Brain pericyte (primary cell): ENCODE measurements at regions not wholly inside any gene's neighbourhood (a gene's known extent, or its start where the extent isn't known, plus 50 kb on each side); places are given as distances from the start of the nearest gene placed in this dataset.

Source experiments
- DNase-seq: peaks from one replicate; pipeline ENCODE4 v3.0.0-alpha.2; 2012; ENCODE audit warnings: low read depth, low spot score

DNA sequence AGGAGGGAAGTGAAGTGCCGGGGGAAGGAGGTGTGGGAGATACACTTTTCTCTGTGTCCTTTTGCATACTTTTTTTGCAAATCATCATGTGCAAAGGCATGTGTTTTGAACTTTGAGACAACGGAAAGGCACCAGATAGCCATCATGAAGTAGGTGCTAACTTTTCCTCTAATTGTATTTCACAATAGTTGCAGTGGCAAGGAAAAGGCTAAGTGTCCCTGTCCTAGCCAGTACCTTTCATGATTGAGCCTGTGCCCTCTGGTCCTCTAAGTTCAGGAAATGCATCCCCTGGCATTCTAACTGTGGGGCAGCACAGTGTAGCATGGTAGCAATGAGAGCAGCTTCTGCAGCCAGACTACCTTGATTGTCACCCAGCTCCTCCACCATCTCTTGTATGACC is 186.2 kb downstream of the ADSS2 start:
- DNase-seq = no peak

GRCh38 chr1:244269169-244269568 is 182.5 kb downstream of the ADSS2 start:
- no peak for DNase-seq

- no peak for DNase-seq
Measured at GRCh38 chr1:244271004-244271403, 180.7 kb downstream of the ADSS2 start.

DNA sequence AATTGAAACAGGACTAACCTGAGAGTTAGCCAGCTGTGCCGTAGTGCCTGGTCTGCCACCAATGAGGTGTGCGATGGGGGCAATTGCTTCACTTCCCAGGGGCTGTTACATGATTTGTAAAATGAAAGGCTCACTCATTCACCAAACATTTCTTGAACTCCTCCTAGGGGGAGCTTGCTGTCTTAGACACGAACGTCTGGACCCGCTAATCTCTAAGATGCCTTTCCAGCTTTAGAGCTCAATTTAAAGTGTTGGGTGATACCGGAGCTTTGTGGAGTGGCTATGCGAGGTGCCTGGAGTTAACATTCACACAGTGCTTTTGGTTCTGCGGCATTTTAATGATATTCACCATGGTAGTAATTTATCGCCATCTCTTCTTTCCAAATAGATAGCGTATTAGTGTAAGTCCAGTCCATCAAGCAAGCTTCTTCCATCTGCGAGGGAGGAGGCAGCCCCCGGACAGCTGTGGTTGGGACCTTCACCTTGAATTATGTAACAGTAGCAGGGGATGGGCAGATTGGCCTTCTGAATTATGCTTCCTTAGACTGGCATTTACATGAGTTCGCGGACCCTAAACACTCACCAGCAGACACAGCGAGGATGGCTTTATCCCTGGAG is 179.9 kb downstream of the ADSS2 start:
- peak; percentile 13 for DNase-seq

DNA sequence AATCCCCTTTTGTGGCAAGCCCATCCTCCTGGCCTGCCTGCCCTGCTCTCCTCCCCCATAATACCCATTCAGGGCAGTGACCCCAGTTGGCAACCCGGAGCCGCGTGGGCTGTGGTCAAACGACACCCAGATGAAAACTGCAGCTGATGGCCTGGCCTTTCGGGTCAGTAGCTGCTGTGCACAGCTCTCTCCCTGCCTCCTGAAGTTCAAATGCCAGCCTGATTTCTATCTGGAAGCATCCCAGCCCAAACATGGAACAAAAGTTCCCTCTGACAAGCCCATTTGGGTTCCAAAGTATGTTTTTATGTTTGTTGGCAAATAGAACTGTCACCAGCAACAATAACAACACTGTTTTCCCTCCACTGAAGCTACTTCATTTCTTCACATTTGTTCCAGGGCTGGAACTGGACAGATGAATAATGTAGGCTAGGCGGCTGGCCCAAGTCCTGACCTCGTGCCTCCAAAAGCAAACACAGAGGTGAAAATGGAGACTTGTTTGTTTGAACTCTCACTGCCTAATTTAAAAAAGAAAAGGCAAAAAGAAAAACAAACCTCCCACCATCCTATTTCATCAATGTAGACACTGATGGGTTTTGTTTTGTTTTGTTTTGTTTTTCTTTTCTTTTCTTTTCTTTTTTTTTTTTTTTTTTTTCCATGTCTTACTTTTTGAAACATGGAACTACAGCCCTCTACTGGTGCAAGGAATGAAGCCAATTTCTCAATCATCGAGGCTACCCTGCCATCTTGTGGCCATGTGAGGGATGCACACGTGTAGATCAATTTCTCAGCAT is 179.0 kb downstream of the ADSS2 start:
- DNase-seq = peak; percentile 92

GRCh38 chr1:244273262-244273844 is 178.4 kb downstream of the ADSS2 start:
- peak; percentile 15 for DNase-seq

DNA sequence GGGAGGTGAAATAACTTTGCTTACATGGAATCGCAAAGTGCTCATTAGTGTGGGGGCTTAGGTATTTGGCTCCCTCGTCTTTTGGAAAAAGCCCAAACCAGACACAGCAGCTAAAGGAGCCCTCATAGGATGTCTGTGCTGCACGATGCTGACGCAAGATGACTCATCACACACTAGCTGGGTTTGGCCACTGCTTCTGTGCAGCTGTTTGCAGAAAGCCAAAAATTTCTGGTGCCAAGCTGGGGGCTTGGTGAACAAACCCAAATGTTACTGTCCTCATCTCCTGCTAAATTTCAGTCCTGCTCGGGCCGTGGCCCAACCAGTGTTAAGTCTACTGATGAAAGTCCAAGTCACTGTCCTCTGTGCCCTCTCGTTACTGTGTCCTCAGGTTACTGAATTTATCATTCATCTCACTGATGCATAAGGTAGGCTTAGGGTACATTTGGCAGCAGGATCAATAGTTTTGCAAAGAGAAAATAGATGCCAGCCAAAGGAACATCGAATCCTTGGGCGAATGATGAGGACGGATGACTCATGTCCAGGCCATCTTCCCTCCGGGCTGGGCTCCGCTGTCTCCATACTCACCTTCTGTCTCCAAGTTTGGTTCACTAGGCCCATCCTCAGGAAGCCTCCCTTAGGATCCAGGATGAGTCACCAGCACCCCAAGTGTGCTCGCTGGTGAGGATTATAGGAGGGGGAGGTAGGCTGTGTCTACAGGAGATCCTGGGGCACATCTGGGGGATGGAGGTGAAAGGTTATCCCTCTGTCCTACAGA is 177.7 kb downstream of the ADSS2 start:
- DNase-seq = peak; percentile 78

- no peak for DNase-seq
Measured at GRCh38 chr1:244276646-244277045, 175.1 kb downstream of the ADSS2 start.

GRCh38 chr1:244280201-244280600 is 171.5 kb downstream of the ADSS2 start:
- DNase-seq = no peak

DNA sequence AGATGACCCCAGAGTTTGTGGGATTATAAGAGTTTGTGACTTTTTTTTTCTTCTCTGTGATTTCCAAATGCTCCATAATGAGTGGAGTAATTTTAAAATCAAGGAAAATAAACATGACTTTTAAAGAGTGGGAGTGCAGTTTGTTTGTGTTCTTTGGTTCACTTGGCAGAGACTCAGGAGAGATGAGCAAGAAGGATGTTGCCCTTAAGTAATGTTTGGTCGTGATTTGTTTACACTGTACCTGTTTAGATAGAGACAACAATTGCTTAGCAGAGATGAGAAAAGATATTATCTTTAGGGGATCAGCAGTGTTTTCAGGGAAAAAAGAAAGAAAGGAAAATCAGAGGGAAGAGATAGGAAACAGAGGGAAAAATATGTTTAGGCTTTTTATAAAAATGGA is 170.8 kb downstream of the ADSS2 start:
- DNase-seq = no peak

- no peak for DNase-seq
Measured at GRCh38 chr1:244283772-244284171, 167.9 kb downstream of the ADSS2 start.

GRCh38 chr1:244284641-244285156 is 167.0 kb downstream of the ADSS2 start:
- no peak for DNase-seq

DNA sequence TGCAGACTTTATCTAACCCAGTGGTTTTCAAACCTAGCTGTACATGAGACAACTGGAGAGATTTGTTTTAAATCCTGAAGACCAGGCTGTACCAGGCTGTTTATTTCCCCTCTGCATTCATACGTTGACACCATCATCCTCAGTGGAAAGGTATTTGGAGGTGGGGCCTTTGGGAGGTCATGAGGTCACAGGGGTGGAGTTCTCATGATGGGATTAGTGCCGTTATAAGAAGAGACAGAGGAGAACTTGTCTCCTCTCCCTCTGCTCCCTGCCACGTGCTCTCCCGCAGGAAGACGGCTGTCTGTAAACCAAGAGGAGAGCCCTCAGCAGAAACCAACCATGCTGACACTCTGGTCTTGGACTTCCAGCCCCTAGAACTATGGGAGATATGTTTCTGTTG is 165.4 kb downstream of the ADSS2 start:
- DNase-seq = no peak

GRCh38 chr1:244287726-244288125 is 164.0 kb downstream of the ADSS2 start:
- DNase-seq = no peak

DNA sequence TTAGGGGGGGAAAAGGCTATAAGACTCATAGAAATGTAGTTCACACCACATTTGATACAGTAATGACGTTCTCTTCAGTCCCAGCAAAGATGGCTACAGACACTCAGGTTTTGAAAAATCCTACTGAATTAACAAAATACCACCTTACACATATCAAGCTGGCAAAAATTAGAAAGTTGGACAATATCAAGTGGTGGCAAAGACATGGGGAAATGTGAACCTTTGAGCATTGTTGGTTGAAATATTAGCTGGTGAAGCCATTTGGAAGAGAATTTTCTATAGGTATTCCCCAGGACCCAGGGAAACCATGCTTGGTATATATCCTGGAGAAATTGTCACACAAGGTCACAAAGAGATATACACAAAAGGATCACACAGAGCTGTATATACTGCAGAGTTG is 163.0 kb downstream of the ADSS2 start:
- no peak for DNase-seq

GRCh38 chr1:244289991-244290785 is 161.5 kb downstream of the ADSS2 start:
- no peak for DNase-seq

GRCh38 chr1:244291236-244292201 is 160.2 kb downstream of the ADSS2 start:
- DNase-seq = no peak

GRCh38 chr1:244294599-244295224 is 157.0 kb downstream of the ADSS2 start:
- DNase-seq = no peak

DNA sequence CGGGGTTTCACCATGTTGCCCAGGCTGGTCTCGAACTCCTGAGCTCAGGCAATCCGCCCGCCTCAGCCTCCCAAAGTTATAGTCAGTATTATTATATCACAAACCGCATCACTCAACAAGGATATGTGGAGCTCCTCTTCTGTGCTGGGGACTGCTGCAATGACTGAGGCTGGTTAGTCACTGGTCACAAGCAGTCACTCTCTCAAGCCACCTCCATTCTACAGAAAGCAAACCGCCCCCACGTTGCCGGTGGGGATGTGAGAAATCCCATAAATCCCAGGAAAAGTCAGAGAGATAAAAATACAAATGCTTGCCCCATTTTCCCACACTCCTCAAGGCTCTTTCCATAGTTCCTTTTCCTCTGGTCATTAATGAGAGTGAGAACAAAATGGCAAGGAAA is 155.7 kb downstream of the ADSS2 start:
- no peak for DNase-seq

DNA sequence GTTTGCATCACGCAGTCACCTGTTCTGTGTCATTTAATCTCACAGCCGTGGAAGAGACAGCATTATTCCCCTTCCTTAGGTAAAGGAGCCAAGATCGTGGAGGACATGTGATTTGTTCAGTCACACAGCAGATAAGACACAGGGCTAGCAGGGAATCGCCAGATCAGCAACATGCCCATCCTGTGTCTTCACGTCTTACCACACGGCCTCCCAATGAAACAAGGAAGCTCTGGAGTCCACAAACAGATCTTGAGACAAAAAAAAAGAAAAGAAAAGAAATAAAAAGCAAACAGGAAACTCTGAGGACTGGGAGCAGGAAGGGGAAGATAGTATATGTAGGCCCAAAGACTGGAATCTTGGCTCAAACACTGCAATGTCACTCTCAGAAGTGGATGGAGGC is 155.3 kb downstream of the ADSS2 start:
- DNase-seq = no peak
